ENCODE measurements at regions not wholly inside any gene's neighbourhood (a gene's known extent, or its start where the extent isn't known, plus 50 kb on each side); places are given as distances from the start of the nearest gene placed in this dataset.
"Not testable (repeated sequence)": the region's sequence is repeated elsewhere in the genome, so short reads cannot be mapped to it uniquely, and the experiment has no call there.

GRCh38 chr9:90517103-90517502 lies 125.5 kb downstream of the DIRAS2 start:
- ATAC-seq (ENCODE audit: low FRiP score) (no peak), DNase-seq (no peak)
- WGBS, 2 donors = 17 to 19% methylated on average over 2 of the region's 2 CpGs
- Histone ChIP-seq H3K36me3 (ENCODE audit: control insufficient read depth in 1 of 2, insufficient read depth in 2 of 2, low read length in 1 of 2) (no peaks in the 10 kb centered on the region), H3K9me3 (ENCODE audit: control insufficient read depth, low read length) (peaks cover 3% of the 10 kb centered on the region), H3K27ac (ENCODE audit: low read depth in 1 of 2, low read length in 2 of 2) (no peak overlapping the region), H3K4me1 (ENCODE audit: control insufficient read depth in 1 of 2, insufficient read depth in 2 of 2, low read length in 2 of 2) (no peaks in the 10 kb centered on the region), H3K27me3 (ENCODE audit: control insufficient read depth in 1 of 2, insufficient read depth in 2 of 2, low read length in 1 of 2) (no peaks in the 10 kb centered on the region), H3K4me3 (ENCODE audit: low read length in 2 of 2) (no peak overlapping the region)
- intact Hi-C loops (cut with DNase I) = no loop called here

DNA sequence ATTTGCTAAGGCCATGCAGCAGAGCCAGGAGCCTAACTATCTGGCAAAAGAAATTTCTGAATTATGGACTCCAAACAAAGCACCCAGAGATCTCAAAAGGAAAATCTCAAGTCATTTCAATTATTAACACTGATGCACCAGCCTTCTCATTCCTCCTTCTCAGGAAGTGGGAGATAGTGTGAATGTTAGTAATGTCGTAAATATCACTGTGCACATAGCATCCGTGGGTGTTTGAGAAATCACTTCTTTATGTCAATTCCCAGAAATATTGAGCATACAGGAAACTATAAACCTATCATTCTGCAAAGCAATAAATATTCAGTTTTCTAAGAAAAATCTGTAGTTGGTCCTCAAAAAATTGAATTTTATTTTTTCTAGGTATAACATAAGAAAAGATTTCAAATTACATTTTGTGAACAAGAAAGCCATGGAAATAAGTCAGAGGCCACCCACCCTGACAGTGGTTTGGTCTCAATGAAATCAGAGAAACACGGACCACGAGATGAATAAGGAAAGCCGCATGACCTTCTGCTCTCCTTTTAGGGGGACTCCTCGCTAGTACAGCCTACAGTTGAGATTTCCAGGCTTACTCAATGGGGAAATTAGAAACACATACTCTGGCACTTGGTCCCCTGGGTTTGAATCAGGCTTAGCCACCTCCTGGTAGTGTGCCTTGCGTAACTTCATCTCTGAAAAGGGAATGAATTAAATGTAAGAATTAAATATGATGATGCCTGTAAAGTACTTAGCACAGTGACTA lies 120.6 kb downstream of the DIRAS2 start:
- H3K36me3 ChIP-seq (ENCODE audit: control insufficient read depth in 1 of 2, insufficient read depth in 2 of 2, low read length in 1 of 2) = no peaks in the 10 kb centered on the region
- no peaks in the 10 kb centered on the region for H3K27me3 ChIP-seq (ENCODE audit: control insufficient read depth in 1 of 2, insufficient read depth in 2 of 2, low read length in 1 of 2)
- no peak for ATAC-seq (ENCODE audit: low FRiP score)
- no peak for DNase-seq
- no peak overlapping the region for H3K4me3 ChIP-seq (ENCODE audit: low read length in 2 of 2)
- H3K9me3 ChIP-seq (ENCODE audit: control insufficient read depth, low read length) = peaks cover 3% of the 10 kb centered on the region
- H3K4me1 ChIP-seq (ENCODE audit: control insufficient read depth in 1 of 2, insufficient read depth in 2 of 2, low read length in 2 of 2) = no peaks in the 10 kb centered on the region
- 72 to 73% methylated on average over 7 of the region's 7 CpGs for WGBS, 2 donors
- intact Hi-C loops (cut with DNase I) = no loop called here
- no peak overlapping the region for H3K27ac ChIP-seq (ENCODE audit: low read depth in 1 of 2, low read length in 2 of 2)

DNA sequence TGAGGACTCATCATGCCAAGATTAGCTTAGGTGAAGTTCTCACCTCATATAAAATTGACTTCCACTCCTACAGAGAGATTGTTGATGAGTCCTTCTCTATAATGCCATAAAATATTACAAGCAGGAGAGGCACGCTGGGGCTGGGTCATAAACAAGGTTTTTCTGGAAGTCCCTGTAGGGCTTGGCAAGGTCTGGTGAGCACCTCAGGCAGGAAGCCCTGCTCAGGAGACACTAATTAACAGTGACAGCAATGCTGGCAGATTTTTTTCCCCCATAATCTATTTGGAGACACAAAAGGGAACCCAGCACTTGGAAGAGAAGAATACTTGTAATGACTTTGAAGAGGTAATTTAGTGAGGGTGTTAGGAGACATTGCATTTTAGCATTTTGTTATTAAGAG lies 118.7 kb downstream of the DIRAS2 start:
- Histone ChIP-seq H3K36me3 (ENCODE audit: control insufficient read depth in 1 of 2, insufficient read depth in 2 of 2, low read length in 1 of 2) (no peaks in the 10 kb centered on the region), H3K27me3 (ENCODE audit: control insufficient read depth in 1 of 2, insufficient read depth in 2 of 2, low read length in 1 of 2) (no peaks in the 10 kb centered on the region), H3K9me3 (ENCODE audit: control insufficient read depth, low read length) (no peaks in the 10 kb centered on the region), H3K4me1 (ENCODE audit: control insufficient read depth in 1 of 2, insufficient read depth in 2 of 2, low read length in 2 of 2) (no peaks in the 10 kb centered on the region), H3K27ac (ENCODE audit: low read depth in 1 of 2, low read length in 2 of 2) (no peak overlapping the region), H3K4me3 (ENCODE audit: low read length in 2 of 2) (no peak overlapping the region)
- DNase-seq = no peak
- intact Hi-C loops (cut with DNase I) = no loop called here
- no peak for ATAC-seq (ENCODE audit: low FRiP score)
- 26 to 35% methylated on average over 1 of the region's 1 CpG for WGBS, 2 donors

DNA sequence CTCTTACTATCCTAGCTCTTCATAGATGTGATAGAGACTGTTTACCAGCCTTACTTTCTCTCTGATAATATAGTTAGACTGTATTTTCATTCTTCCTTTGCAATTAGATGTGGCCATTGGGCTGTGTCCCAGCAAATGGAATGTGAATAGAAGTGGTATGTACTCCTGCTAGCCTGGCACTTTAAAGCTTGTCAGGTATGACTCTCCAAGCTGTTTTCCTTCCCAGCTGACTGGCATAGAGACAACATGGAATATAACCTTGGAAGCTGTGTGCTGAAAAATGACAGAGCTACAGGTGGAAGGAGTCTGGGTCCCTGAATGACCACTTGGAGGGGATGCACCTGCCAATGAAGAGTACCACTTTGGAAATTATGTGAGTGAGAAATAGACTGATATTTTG lies 116.2 kb downstream of the DIRAS2 start:
- Histone ChIP-seq H3K4me1 (ENCODE audit: control insufficient read depth in 1 of 2, insufficient read depth in 2 of 2, low read length in 2 of 2) (no peaks in the 10 kb centered on the region), H3K4me3 (ENCODE audit: low read length in 2 of 2) (no peak overlapping the region), H3K27me3 (ENCODE audit: control insufficient read depth in 1 of 2, insufficient read depth in 2 of 2, low read length in 1 of 2) (no peaks in the 10 kb centered on the region), H3K36me3 (ENCODE audit: control insufficient read depth in 1 of 2, insufficient read depth in 2 of 2, low read length in 1 of 2) (no peaks in the 10 kb centered on the region), H3K9me3 (ENCODE audit: control insufficient read depth, low read length) (no peaks in the 10 kb centered on the region), H3K27ac (ENCODE audit: low read depth in 1 of 2, low read length in 2 of 2) (no peak overlapping the region)
- intact Hi-C loops (cut with DNase I) = no loop called here
- ATAC-seq (ENCODE audit: low FRiP score) = no peak
- DNase-seq = no peak

DNA sequence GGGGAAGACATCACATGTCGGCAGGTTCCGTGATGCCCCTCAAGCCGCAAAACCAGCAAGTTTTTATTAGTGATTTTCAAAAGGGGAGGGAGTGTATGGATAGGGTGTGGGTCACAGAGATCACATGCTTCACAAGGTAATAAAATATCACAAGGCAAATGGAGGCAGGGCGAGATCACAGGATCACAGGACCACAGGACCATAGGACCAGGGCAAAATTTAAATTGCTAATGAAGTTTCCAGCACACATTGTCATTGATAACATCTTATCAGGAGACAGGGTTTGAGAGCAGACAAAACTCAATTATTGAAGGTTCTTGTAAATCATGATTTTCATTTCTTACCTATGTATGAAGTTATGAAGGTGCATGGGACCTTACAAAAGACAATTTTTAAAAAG lies 106.5 kb downstream of the DIRAS2 start:
- DNase-seq; H3K27ac ChIP-seq (ENCODE audit: low read depth in 1 of 2, low read length in 2 of 2); H3K4me1 ChIP-seq (ENCODE audit: control insufficient read depth in 1 of 2, insufficient read depth in 2 of 2, low read length in 2 of 2); H3K27me3 ChIP-seq (ENCODE audit: control insufficient read depth in 1 of 2, insufficient read depth in 2 of 2, low read length in 1 of 2); H3K4me3 ChIP-seq (ENCODE audit: low read length in 2 of 2); H3K9me3 ChIP-seq (ENCODE audit: control insufficient read depth, low read length); intact Hi-C loops (cut with DNase I); ATAC-seq (ENCODE audit: low FRiP score); H3K36me3 ChIP-seq (ENCODE audit: control insufficient read depth in 1 of 2, insufficient read depth in 2 of 2, low read length in 1 of 2): not testable (repeated sequence)
- 73 to 74% methylated on average over 4 of the region's 4 CpGs for WGBS, 2 donors

DNA sequence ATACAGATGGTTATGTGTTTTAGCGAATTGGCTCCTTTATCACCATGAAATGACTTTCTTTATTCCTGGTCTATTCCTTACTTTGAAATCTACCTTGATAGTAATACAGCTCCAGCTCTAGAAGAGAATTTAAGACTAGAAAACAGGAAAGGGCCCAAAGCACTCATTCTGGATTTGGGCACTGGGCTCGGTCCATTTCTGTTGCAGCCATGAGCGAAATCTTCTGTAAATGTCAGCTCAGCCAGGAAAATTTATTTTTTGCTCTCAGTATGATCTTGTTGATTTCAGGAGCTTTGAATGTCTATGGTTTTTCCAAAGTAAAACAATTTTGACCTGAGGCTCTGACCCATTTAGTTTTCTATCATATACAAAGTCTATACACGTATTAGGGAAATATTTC lies 104.1 kb downstream of the DIRAS2 start:
- H3K27me3 ChIP-seq (ENCODE audit: control insufficient read depth in 1 of 2, insufficient read depth in 2 of 2, low read length in 1 of 2) = no peaks in the 10 kb centered on the region
- ATAC-seq (ENCODE audit: low FRiP score) (no peak), DNase-seq (no peak)
- no peak overlapping the region for H3K27ac ChIP-seq (ENCODE audit: low read depth in 1 of 2, low read length in 2 of 2)
- intact Hi-C loops (cut with DNase I) = no loop called here
- WGBS, 2 donors = 79 to 82% methylated on average over 4 of the region's 4 CpGs
- H3K4me1 ChIP-seq (ENCODE audit: control insufficient read depth in 1 of 2, insufficient read depth in 2 of 2, low read length in 2 of 2) = no peaks in the 10 kb centered on the region
- H3K4me3 ChIP-seq (ENCODE audit: low read length in 2 of 2) = no peak overlapping the region
- H3K9me3 ChIP-seq (ENCODE audit: control insufficient read depth, low read length) = no peaks in the 10 kb centered on the region
- H3K36me3 ChIP-seq (ENCODE audit: control insufficient read depth in 1 of 2, insufficient read depth in 2 of 2, low read length in 1 of 2) = no peaks in the 10 kb centered on the region

GRCh38 chr9:90539286-90539685 lies 103.3 kb downstream of the DIRAS2 start:
- intact Hi-C loops (cut with DNase I) = no loop called here
- no peaks in the 10 kb centered on the region for H3K4me1 ChIP-seq (ENCODE audit: control insufficient read depth in 1 of 2, insufficient read depth in 2 of 2, low read length in 2 of 2)
- no peak overlapping the region for H3K27ac ChIP-seq (ENCODE audit: low read depth in 1 of 2, low read length in 2 of 2)
- no peak overlapping the region for H3K4me3 ChIP-seq (ENCODE audit: low read length in 2 of 2)
- H3K9me3 ChIP-seq (ENCODE audit: control insufficient read depth, low read length) = no peaks in the 10 kb centered on the region
- DNase-seq (no peak), ATAC-seq (ENCODE audit: low FRiP score) (no peak)
- H3K27me3 ChIP-seq (ENCODE audit: control insufficient read depth in 1 of 2, insufficient read depth in 2 of 2, low read length in 1 of 2) = no peaks in the 10 kb centered on the region
- H3K36me3 ChIP-seq (ENCODE audit: control insufficient read depth in 1 of 2, insufficient read depth in 2 of 2, low read length in 1 of 2) = no peaks in the 10 kb centered on the region

DNA sequence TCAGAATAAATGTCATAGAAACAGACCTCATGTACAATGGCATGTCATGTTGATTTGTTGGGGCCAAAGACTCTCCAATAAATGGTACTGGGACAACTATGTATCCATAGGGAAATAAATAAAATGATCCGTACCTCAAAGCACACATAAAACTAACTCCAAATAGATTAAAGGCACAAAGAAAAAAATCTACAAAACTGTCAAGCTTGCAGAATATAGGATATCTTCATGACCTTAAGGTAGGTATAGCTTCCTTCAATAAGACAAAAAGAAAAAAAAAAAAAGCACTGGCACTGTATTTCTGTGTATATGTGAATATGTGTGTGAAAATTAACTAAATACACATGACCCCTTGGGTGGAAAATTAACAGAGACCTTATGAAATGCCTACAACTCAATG lies 101.9 kb downstream of the DIRAS2 start:
- H3K4me3 ChIP-seq (ENCODE audit: low read length in 2 of 2) = no peak overlapping the region
- H3K9me3 ChIP-seq (ENCODE audit: control insufficient read depth, low read length) = no peaks in the 10 kb centered on the region
- H3K27ac ChIP-seq (ENCODE audit: low read depth in 1 of 2, low read length in 2 of 2) = no peak overlapping the region
- no peaks in the 10 kb centered on the region for H3K4me1 ChIP-seq (ENCODE audit: control insufficient read depth in 1 of 2, insufficient read depth in 2 of 2, low read length in 2 of 2)
- intact Hi-C loops (cut with DNase I) = no loop called here
- H3K27me3 ChIP-seq (ENCODE audit: control insufficient read depth in 1 of 2, insufficient read depth in 2 of 2, low read length in 1 of 2) = no peaks in the 10 kb centered on the region
- no peaks in the 10 kb centered on the region for H3K36me3 ChIP-seq (ENCODE audit: control insufficient read depth in 1 of 2, insufficient read depth in 2 of 2, low read length in 1 of 2)
- ATAC-seq (ENCODE audit: low FRiP score) (no peak), DNase-seq (no peak)
- 88 to 92% methylated on average over 1 of the region's 1 CpG for WGBS, 2 donors

GRCh38 chr9:90544488-90544887 lies 98.1 kb downstream of the DIRAS2 start:
- H3K36me3 ChIP-seq (ENCODE audit: control insufficient read depth in 1 of 2, insufficient read depth in 2 of 2, low read length in 1 of 2) = no peaks in the 10 kb centered on the region
- WGBS, 2 donors = 61 to 68% methylated on average over 2 of the region's 2 CpGs
- H3K4me1 ChIP-seq (ENCODE audit: control insufficient read depth in 1 of 2, insufficient read depth in 2 of 2, low read length in 2 of 2) = no peaks in the 10 kb centered on the region
- no peaks in the 10 kb centered on the region for H3K9me3 ChIP-seq (ENCODE audit: control insufficient read depth, low read length)
- H3K4me3 ChIP-seq (ENCODE audit: low read length in 2 of 2) = no peak overlapping the region
- no peaks in the 10 kb centered on the region for H3K27me3 ChIP-seq (ENCODE audit: control insufficient read depth in 1 of 2, insufficient read depth in 2 of 2, low read length in 1 of 2)
- H3K27ac ChIP-seq (ENCODE audit: low read depth in 1 of 2, low read length in 2 of 2) = no peak overlapping the region
- ATAC-seq (ENCODE audit: low FRiP score) = no peak
- intact Hi-C loops (cut with DNase I) = no loop called here
- no peak for DNase-seq
